ENCODE measurements at regions not wholly inside any gene's neighbourhood (a gene's known extent, or its start where the extent isn't known, plus 50 kb on each side); places are given as distances from the start of the nearest gene placed in this dataset.

DNA sequence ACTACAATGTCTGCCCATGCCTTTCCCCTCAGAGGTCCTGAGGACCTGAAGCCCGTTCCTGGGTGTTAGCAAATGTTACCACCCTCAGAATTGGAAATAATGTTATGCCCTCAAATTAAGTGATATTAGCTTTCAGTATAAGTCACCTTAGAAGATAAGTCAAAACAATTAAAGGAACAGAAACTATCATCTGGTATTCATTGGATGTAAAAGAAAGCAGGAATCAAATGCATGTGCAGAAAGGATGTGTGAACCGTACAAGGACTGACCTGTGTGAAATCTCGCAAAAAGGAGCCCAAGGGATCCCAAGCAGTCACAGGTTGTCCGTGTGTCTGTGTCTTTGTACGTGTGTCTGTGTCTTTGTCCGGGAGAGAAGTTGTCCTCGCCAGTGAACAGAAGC is 51.6 kb upstream of the TAB2 start:
- H3K27ac ChIP-seq = no peak overlapping the region
- no peak for TF ChIP-seq POLR2A (IDR thresholded peaks at IDR 0.05)
- TF ChIP-seq, protein P1, sequence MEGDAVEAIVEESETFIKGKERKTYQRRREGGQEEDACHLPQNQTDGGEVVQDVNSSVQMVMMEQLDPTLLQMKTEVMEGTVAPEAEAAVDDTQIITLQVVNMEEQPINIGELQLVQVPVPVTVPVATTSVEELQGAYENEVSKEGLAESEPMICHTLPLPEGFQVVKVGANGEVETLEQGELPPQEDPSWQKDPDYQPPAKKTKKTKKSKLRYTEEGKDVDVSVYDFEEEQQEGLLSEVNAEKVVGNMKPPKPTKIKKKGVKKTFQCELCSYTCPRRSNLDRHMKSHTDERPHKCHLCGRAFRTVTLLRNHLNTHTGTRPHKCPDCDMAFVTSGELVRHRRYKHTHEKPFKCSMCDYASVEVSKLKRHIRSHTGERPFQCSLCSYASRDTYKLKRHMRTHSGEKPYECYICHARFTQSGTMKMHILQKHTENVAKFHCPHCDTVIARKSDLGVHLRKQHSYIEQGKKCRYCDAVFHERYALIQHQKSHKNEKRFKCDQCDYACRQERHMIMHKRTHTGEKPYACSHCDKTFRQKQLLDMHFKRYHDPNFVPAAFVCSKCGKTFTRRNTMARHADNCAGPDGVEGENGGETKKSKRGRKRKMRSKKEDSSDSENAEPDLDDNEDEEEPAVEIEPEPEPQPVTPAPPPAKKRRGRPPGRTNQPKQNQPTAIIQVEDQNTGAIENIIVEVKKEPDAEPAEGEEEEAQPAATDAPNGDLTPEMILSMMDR (IDR thresholded peaks at IDR 0.05) = no peak
- intact Hi-C loops (cut with DNase I) = no loop called here
- DNase-seq = no peak
- H3K36me3 ChIP-seq = no peaks in the 10 kb centered on the region
- no peak overlapping the region for H3K4me3 ChIP-seq (replicated peaks in 1 of 3)
- H3K4me1 ChIP-seq = no peaks in the 10 kb centered on the region
- H3K9me3 ChIP-seq = no peaks in the 10 kb centered on the region
- H3K27me3 ChIP-seq = no peaks in the 10 kb centered on the region
- WGBS, 2 donors = 76 to 78% methylated on average over 7 of the region's 7 CpGs

DNA sequence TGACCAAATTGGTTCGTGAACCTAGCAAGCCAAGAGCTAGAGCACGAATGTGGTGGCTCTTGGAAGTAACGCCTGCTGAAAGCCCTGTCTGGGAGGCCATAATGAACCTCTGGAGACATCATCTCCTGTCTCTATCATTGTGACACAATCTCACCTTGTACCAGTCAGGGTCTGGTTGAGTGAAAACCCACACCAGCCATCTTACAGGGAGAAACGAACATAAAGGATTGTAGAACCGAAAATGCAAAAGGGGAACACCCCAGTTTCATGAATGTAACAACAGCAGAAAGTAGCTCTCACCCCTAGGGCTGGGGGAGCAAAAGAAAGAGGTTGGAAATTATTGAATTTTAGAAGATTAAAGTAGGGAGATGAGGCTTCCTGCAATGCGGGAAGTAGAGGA is 50.9 kb upstream of the TAB2 start:
- intact Hi-C loops (cut with DNase I) = no loop called here
- TF ChIP-seq POLR2A (IDR thresholded peaks at IDR 0.05) = no peak
- TF ChIP-seq, protein P1 (IDR thresholded peaks at IDR 0.05) = no peak
- H3K36me3 ChIP-seq = no peaks in the 10 kb centered on the region
- no peak overlapping the region for H3K4me3 ChIP-seq (replicated peaks in 1 of 3)
- H3K27me3 ChIP-seq = no peaks in the 10 kb centered on the region
- H3K4me1 ChIP-seq = no peaks in the 10 kb centered on the region
- no peak overlapping the region for H3K27ac ChIP-seq
- WGBS, 2 donors = 75 to 83% methylated on average over 6 of the region's 6 CpGs
- no peaks in the 10 kb centered on the region for H3K9me3 ChIP-seq
- DNase-seq = no peak

DNA sequence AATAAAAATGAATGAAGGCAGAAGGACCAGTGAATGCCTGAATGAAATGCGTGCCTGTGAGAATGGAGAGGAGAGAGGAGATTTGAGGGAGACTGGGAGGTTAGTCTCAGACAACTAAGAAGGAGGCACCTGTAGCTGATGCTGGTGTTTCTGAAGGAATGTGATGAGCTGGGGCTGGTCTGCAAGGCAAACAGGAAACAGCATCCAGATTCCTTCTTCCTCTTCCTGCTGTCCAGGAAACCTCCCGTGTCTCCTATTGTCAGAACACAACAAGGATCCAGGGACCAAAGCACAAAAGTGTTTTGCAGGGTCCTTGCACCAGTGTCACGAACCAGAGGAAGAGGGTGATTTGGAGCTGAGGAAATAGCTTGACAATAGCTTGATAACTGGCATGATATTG is 50.4 kb upstream of the TAB2 start:
- no peaks in the 10 kb centered on the region for H3K36me3 ChIP-seq
- TF ChIP-seq, protein P1 (IDR thresholded peaks at IDR 0.05) = no peak
- no peak for TF ChIP-seq POLR2A (IDR thresholded peaks at IDR 0.05)
- no peaks in the 10 kb centered on the region for H3K4me1 ChIP-seq
- intact Hi-C loops (cut with DNase I) = no loop called here
- H3K27ac ChIP-seq = no peak overlapping the region
- H3K4me3 ChIP-seq (replicated peaks in 1 of 3) = no peak overlapping the region
- no peak for DNase-seq
- H3K27me3 ChIP-seq = no peaks in the 10 kb centered on the region
- H3K9me3 ChIP-seq = no peaks in the 10 kb centered on the region
- WGBS, 2 donors = 74 to 83% methylated on average over 3 of the region's 3 CpGs

DNA sequence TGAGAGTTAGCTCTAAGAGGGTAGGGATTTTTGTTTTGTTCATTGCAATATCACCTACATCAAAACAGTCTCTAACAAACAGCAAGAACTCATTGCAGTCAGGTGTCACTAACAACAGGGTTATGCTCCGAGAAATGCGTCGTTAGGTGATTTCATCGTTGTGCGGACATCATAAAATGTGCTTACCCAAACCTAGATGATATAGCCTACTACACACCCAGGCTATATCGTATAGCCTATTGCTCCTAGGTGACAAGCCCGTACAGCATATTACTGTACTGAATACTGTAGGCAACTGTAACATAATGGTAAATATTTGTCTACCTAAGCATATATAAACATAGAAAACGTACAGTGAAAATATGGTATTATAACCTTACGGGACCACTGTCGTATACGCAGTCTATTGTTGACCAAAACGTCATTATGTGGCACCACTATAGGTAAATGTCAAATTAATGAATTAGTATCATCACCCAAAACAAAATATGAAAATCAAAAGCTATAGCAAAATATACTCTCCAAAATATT is 49.9 kb upstream of the TAB2 start:
- Histone ChIP-seq H3K9me3 (no peaks in the 10 kb centered on the region), H3K27ac (no peak overlapping the region), H3K4me1 (no peaks in the 10 kb centered on the region), H3K27me3 (no peaks in the 10 kb centered on the region), H3K4me3 (replicated peaks in 1 of 3) (no peak overlapping the region), H3K36me3 (no peaks in the 10 kb centered on the region)
- no peak for DNase-seq
- no peak for TF ChIP-seq POLR2A (IDR thresholded peaks at IDR 0.05)
- TF ChIP-seq, protein P1 (IDR thresholded peaks at IDR 0.05) = no peak
- intact Hi-C loops (cut with DNase I) = no loop called here
- whole genome bisulfite sequencing, 2 donors = 96 to 98% methylated on average over 12 of the region's 12 CpGs

Data from thyroid gland (tissue), 4 donors.